Activated CD8-positive, alpha-beta T cell treated with anti-CD3 and anti-CD28 coated beads for 36 hours (primary cell): ENCODE measurements at regions not wholly inside any gene's neighbourhood (a gene's known extent, or its start where the extent isn't known, plus 50 kb on each side); places are given as distances from the start of the nearest gene placed in this dataset.

Experiments used
- ATAC-seq: fragments of 200-7000 bp; cut with Tn5 transposase; one replicate; pipeline ENCODE4 v1.10.0; 2021; ENCODE audit warnings: mild to moderate bottlenecking, moderate library complexity
- CTCF ChIA-PET: fragments of 350-600 bp; sonication (Branson Sonifier 250); formaldehyde crosslinking; loops from one replicate; lab custom pipeline; 2021; ENCODE audit warnings: antibody characterized with exemption; lab: Charles Lee
- POLR2A ChIA-PET: fragments of 350-600 bp; sonication (Branson Sonifier 250); formaldehyde crosslinking; loops from one replicate; lab custom pipeline; 2021; ENCODE audit warnings: antibody characterized with exemption; lab: Charles Lee
- DNase-seq: peaks from one replicate; pipeline ENCODE4 v3.0.0-alpha.2; 2020
- H3K27ac Mint-ChIP-seq: one replicate; pipeline ENCODE4 v1.8.0; 2021; ENCODE audit warnings: mild to moderate bottlenecking, mixed read lengths
- H3K27me3 Mint-ChIP-seq: one replicate; pipeline ENCODE4 v1.8.0; 2021; ENCODE audit warnings: mixed read lengths
- H3K36me3 Mint-ChIP-seq: one replicate; pipeline ENCODE4 v1.8.0; 2021; ENCODE audit warnings: low read depth, mixed read lengths
- H3K4me1 Mint-ChIP-seq: one replicate; pipeline ENCODE4 v1.8.0; 2021; ENCODE audit warnings: low read depth, mixed read lengths
- H3K4me3 Mint-ChIP-seq: one replicate; pipeline ENCODE4 v1.8.0; 2021; ENCODE audit warnings: mild to moderate bottlenecking, moderate library complexity, mixed read lengths
- H3K9me3 Mint-ChIP-seq: one replicate; pipeline ENCODE4 v1.8.0; 2021; ENCODE audit warnings: mixed read lengths
- CTCF ChIP-seq: fragments of 200-600 bp; IDR thresholded peaks from one replicate; pipeline ENCODE4 v1.8.0; 2022; ENCODE audit warnings: antibody characterized with exemption, mild to moderate bottlenecking
- intact Hi-C: fragments of 100-400 bp; cut with micrococcal nuclease; formaldehyde crosslinking; loops from one replicate; pipeline ENCODE4 v1.10.0; 2022

- Mint-ChIP-seq H3K4me3 (no peak overlapping the region), H3K4me1 (no peaks in the 10 kb centered on the region), H3K9me3 (no peaks in the 10 kb centered on the region), H3K36me3 (no peaks in the 10 kb centered on the region), H3K27ac (no peak overlapping the region), H3K27me3 (no peaks in the 10 kb centered on the region)
- TF ChIP-seq CTCF = no peak
- ATAC-seq = no peak
- POLR2A ChIA-PET = no interaction called here
- CTCF ChIA-PET = interaction anchor here (0.6 kb wide), 1 partner anchor 8 kb away, joined by 5 read pairs; no protein-coding TSS in a partner anchor
- no peak for DNase-seq
- intact Hi-C loops = no loop called here
These were observed 459.4 kb upstream of the NMUR2 start for GRCh38 chr5:152864447-152864846.

- DNase-seq (no peak), ATAC-seq (no peak)
- intact Hi-C loops = no loop called here
- Mint-ChIP-seq H3K4me1 (no peaks in the 10 kb centered on the region), H3K27me3 (no peaks in the 10 kb centered on the region), H3K27ac (no peak overlapping the region), H3K4me3 (no peak overlapping the region), H3K9me3 (no peaks in the 10 kb centered on the region), H3K36me3 (no peaks in the 10 kb centered on the region)
- ChIA-PET CTCF (no interaction called here), POLR2A (no interaction called here)
- no peak for TF ChIP-seq CTCF
These were observed 459.9 kb upstream of the NMUR2 start for GRCh38 chr5:152864991-152865390.

GRCh38 chr5:152869971-152870370 is 464.9 kb upstream of the NMUR2 start:
- TF ChIP-seq CTCF = no peak
- Mint-ChIP-seq H3K4me3 (no peak overlapping the region), H3K36me3 (no peaks in the 10 kb centered on the region), H3K27ac (no peak overlapping the region), H3K9me3 (peaks cover 8% of the 10 kb centered on the region), H3K4me1 (no peaks in the 10 kb centered on the region), H3K27me3 (no peaks in the 10 kb centered on the region)
- no peak for ATAC-seq
- ChIA-PET CTCF (no interaction called here), POLR2A (no interaction called here)
- DNase-seq = no peak
- intact Hi-C loops = no loop called here

- CTCF ChIA-PET = no interaction called here
These were observed 477.5 kb upstream of the NMUR2 start for GRCh38 chr5:152882621-152883020.

More at GRCh38 chr5:152882621-152883020, 477.5 kb upstream of the NMUR2 start:
- no peak overlapping the region for H3K27ac Mint-ChIP-seq
- ATAC-seq (no peak), DNase-seq (no peak)
- POLR2A ChIA-PET = no interaction called here
- peaks cover 5% of the 10 kb centered on the region for H3K9me3 Mint-ChIP-seq
- H3K4me1 Mint-ChIP-seq = no peaks in the 10 kb centered on the region
- no peaks in the 10 kb centered on the region for H3K36me3 Mint-ChIP-seq
- TF ChIP-seq CTCF = no peak
- H3K27me3 Mint-ChIP-seq = no peaks in the 10 kb centered on the region
- intact Hi-C loops = no loop called here
- H3K4me3 Mint-ChIP-seq = no peak overlapping the region
